ENCODE measurements at regions not wholly inside any gene's neighbourhood (a gene's known extent, or its start where the extent isn't known, plus 50 kb on each side); places are given as distances from the start of the nearest gene placed in this dataset.

GRCh38 chr10:64182671-64183070 is 661.5 kb downstream of the REEP3 start:
- TF ChIP-seq, protein P1, sequence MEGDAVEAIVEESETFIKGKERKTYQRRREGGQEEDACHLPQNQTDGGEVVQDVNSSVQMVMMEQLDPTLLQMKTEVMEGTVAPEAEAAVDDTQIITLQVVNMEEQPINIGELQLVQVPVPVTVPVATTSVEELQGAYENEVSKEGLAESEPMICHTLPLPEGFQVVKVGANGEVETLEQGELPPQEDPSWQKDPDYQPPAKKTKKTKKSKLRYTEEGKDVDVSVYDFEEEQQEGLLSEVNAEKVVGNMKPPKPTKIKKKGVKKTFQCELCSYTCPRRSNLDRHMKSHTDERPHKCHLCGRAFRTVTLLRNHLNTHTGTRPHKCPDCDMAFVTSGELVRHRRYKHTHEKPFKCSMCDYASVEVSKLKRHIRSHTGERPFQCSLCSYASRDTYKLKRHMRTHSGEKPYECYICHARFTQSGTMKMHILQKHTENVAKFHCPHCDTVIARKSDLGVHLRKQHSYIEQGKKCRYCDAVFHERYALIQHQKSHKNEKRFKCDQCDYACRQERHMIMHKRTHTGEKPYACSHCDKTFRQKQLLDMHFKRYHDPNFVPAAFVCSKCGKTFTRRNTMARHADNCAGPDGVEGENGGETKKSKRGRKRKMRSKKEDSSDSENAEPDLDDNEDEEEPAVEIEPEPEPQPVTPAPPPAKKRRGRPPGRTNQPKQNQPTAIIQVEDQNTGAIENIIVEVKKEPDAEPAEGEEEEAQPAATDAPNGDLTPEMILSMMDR (IDR thresholded peaks at IDR 0.05; ENCODE audit: low read length): no peak
- TF ChIP-seq EZH2 (optimal IDR thresholded peaks at IDR 0.05; ENCODE audit: low read depth, low read length): no peak

Data from MM.1S (cell line).